GM19328 (cell line): ENCODE measurements at regions not wholly inside any gene's neighbourhood (a gene's known extent, or its start where the extent isn't known, plus 50 kb on each side); places are given as distances from the start of the nearest gene placed in this dataset.
A peak's percentile ranks its signal among the peaks of the same experiment; 100 is the strongest.

Experiments
- ATAC-seq: cut with Tn5 transposase; IDR thresholded peaks from one replicate; pipeline ENCODE4 v1.9.1; 2021; ENCODE audit warnings: mild to moderate bottlenecking, moderate library complexity; ENCODE audit not compliant: unreplicated experiment

DNA sequence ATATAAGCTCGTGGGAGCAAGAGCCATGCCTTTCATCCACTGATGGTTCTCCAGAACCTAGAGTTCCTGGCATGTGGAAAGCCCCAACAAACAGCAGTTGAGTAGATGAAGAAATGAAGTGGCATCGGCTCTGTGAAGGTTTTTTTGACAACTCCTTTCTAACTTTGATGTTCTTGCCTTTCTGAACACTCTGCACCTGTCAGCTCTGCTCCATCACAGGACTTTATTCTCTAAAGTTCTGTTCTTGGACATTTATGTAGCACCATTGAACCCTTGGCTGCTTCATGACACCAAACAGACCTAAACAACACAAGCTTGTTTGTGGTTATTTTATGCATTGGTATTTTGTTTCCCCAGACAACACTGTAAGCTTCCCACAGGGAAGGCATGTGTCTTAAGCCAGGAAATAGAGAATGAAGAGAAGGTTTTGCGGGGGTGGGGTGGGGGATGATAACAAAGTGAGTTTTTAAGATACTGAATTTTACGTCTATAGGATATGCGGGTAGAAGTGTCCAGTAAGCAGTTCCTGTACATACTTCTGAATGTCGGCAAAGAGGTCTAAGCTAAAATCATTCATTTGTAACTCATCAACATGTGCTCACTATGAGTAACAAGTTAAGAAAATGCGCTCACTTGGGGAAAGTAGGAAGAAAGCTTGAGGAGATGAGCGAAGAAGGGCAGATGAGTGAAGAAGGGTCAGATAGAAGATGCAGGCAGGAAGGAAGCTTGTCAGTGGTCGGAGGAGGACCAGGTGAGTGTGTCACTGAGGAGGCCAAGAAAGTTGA, 146.0 kb upstream of the PLEKHG7 start:
- no peak for ATAC-seq

DNA sequence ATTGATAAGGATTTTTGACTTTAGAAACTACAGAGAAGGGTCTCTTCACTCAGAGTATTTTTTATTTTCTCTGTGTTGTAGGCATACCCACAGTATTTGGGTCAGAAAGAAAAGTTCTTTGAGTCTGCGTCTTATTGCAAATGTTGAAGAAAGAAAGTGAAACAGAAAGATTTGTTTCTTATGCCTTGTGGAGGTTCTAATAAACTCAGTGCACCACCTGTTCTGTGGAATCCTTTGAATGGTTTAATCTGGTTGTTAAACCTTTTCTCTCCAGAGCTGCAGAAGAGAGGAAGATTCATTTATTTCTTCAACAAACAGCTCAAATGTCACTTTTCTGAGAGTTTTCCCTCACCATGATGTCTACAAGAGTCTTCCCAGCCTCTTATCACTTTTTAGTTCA, 146.6 kb upstream of the PLEKHG7 start:
- no peak for ATAC-seq

DNA sequence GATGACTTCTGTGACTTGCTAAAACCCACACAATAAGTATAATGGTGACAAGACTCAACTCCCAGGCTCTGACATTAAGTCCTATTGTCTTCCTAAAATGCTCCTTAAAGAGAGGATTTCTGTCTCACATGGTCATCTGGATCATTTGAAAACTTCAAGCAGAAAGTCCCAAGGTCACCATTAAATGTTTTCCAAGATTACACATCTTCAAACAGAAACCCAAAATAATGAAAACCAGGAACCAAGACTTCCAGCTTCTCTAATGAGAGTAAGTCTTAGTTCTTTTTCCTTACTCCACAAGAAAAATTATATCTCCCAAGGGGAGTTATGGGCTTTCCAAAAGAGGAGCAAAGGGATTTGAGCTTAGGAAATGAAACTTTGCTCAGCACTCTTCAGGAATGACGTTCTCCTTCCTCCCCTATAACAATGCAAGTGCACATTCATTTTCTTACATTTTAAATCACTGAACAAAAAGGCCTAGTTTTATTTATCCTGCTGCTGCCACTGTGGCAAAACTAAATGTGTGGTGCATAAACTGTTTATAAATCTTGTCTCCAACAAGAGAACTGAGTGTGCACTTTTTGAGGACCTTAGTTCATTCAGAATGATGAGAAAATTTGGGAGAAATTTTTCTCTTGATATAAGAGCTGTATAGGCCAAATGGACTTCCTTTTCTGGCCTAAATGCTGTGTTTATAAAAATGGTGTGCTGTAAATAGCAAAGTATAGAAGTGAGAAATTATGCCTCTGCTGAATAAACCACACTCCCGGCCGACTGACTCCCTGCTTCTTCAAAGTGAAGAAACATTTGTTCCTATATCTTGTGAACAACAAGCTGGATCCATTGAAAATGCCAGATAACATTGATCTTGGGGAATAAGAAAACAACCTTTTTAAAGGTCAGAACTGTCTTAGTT, 148.4 kb upstream of the PLEKHG7 start:
- ATAC-seq = no peak

DNA sequence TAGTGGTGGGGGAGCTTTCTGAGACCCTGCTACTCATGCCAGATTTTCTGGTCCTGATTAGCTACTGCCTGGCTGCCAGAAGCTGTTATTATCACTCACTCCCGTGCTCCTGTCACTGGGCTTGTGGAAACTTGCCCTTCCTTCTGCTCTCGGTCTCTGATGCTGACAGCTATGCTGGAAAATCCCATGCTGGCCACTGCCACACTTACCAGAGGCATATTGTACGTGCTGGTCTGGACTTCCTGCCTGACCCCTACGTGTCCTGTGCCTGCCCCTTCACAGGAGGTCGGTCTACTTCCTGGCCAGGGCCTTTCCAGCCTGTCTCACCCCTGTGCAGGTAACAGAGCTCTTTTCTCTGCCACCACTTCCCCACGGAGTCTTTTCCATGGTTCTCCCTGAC, 149.4 kb upstream of the PLEKHG7 start:
- ATAC-seq = no peak

DNA sequence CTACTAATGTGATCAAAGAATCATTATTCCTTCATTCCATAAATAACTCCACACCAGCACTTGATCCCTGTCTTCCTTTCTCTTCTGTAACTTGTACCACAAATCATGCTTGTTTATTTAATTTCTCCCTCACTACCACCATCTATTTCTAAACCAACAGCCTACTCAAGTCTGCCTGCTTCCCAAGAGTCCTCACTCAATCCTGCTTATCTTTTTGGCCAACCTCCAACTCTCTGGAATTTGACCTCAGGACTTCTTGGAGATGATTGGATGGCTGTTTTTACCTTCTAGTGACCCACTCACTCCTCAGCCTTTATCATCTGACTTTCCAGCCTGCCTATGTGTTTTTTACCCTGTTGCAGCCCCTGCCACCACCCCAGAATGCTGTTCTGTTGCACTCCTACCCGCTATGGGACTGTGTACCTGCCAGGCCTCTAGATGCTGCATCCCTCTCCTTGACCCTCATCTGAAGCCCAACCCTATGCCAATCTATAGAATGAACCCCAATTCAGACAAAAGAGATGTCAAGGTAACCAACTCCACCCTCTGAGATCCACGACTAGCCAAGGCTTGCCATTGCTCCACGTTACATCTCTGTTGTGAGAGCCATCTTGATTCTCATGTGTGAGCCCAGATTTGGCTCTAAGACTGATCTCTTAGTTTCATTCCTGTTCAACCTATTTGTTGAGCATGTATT, 150.2 kb upstream of the PLEKHG7 start:
- ATAC-seq = no peak

DNA sequence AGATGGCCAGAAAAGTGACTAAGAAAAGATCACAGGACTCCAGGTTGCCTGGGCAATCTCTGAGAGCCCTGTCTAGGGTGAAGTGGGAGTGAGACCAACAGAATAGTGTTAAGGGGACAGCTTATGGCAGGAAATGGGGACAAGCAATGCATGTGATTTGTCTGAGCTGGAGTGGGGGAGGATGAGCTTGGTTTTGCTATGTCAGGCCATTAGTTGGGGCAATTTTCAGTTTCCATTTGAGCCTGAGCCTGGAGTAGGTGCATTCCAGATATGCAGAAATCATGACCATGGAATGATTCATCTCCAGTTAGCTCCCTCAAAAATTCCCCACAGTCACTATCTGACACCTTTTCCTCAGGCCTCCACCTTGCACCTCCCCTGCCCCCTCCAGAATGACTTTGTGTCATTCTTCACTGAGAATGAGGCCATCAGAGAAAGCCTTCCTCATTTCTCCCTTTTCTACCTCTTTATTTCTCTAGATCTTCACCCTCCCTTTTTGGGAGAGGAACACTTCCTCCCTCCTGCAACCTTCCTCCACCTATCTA, 150.9 kb upstream of the PLEKHG7 start:
- peak; percentile 61 for ATAC-seq

DNA sequence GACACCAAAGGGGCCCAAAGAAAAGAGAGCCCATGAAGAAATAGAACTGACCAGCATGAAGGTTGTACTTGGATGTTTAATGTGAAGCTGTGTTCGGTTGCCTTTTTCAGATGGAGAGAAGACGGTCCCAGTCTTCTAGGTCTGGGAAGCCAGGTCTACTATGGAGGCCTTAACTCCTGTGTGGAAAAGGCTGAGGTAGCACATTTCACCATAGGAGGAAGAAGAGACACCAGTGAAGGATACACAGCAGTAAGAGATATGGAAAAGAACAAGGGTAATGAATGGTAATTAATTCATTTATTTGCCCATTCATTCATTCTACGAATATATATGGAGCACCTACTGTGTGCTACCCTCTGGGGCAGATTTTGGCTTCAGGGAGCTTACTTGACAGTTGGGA, 151.6 kb upstream of the PLEKHG7 start:
- no peak for ATAC-seq

DNA sequence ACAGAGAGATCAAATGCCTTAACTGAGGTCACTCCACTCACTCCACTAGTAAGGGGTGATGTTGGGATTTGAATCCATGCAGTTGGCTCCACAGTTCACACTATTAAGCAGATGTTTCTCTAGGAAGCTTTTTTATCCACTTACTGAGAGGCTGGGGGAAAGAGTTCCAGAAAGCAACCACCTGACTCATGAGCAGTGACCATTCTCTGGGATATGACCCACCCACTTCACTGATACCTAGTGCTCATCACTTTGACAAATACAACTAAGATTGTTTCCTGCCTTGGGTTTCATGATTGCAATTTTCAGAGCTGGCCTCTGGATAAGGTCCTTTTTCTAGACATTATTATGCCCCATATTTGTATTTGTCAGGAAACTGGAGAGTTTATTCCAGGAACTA, 152.1 kb upstream of the PLEKHG7 start:
- ATAC-seq = no peak

DNA sequence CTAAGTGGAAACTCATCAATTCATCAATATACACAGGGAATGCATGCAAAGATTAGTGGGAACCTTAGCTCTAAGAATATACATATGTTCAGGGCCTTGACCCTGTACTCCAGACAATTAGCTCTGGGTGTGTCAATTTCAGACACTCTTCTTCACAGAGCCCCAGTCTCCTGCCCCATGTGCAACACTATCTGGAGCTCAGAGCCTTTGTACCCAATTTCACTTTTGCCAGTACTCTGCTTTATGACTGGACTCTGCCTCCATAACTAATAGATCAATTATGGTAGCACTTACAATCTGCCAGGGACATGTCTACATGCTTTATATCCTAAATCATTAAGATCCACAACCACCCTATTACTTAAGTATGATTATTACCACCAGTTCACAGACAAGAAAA, 152.5 kb upstream of the PLEKHG7 start:
- no peak for ATAC-seq

DNA sequence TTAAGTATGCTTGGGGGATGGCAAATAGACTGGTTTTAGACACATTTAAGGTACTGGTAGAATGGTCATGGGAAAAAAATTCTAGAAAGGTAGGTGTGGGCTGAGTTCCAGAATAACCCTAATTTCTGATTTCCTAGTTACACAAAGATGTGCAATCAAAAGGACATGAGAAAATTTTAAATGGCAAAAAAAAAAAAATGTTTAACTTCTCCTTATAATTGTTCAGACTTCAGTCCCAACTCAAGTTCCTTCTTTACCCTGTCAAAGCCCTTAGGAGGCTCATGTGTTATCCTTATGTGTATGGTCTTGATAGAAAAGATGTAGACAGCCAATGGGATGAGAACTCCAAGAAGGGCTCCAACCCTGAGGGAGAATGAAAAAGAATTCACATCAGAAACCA, 153.3 kb upstream of the PLEKHG7 start:
- ATAC-seq = no peak

DNA sequence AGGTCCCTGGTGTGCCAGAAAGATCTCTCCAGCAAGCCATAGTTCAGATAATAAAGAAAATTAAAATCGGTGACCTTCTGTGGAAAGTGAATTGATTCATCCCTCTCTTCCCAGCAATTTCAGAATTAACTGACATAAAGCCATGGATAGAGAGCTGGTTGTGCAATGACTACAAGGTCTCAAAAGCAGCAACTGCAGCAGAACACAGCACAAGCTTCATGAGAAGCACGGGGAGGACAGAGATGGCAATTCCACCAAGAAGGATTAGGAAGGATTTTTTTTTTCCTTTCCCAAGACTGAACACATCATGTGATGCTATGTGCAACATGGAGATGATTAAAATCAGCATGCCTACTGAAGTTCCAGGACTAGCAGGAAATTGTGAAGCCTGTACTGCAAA, 154.9 kb upstream of the PLEKHG7 start:
- ATAC-seq = no peak

DNA sequence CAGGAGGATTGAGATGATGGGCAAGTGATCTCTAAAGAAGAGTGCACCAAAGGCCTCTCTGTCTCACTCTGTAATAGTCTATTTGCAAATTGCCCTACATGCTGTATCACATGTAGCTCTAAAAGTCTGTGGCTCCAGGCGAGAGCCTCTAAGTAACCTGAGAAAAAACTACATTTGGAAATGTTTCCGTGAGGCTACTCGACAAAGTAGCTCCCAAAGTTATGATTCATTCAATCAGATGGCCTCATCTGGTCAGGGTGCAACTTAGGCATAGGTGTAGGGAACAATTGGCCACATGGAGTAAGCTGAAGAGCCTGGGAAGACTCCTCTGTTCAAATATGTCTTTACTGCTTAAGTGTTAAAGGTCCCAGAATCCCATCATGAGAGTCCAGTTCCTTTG, 155.4 kb upstream of the PLEKHG7 start:
- ATAC-seq = no peak

DNA sequence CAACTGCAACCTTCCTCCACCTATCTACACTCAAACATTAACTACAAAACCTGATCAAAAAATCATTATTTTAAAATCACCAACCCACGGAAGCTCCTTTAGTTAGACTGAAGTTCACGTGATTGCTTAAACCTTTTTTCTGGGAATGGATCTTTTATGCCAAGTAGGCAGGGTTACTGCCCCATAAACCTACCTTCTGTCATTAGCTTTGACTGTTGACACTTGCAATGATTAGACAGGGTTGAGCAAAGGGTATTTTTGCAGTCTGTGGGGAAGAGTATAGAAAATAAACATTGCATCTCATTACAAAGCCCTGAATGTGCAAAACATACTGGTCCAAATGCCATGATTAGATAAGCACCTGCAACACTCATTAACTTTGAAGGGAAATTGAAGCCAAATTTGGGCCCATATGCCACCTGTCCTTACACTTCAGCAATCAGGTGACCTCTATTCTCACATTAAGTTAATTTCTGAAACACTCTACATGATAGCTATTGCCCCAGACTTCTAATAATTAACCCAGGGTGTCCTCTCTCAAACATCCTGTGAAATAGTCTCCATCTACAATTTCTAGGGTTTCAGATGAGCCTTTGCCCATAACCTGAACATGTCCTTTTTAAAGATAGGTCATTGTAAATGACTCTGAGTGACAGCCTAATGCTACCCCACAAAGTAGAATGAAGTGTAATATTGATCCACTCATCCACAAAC, 156.0 kb upstream of the PLEKHG7 start:
- ATAC-seq = peak; percentile 41

DNA sequence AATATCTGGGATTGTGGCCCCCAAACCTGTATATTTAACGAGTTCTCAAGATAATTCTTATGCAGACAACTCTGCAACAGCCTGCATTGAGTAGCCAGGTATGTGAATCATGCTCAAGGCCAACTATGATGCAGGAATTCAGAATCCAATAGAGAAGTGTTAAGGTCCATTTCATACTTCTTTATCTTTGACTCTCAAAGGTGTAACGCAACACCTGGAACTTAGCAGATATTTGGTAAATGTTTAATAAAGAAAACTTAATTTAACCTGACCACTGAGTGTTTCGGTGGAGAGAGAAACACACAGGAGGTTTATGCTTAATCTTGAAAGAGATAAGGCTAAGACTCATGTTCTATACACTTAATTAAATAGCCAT, 156.5 kb upstream of the PLEKHG7 start:
- no peak for ATAC-seq

DNA sequence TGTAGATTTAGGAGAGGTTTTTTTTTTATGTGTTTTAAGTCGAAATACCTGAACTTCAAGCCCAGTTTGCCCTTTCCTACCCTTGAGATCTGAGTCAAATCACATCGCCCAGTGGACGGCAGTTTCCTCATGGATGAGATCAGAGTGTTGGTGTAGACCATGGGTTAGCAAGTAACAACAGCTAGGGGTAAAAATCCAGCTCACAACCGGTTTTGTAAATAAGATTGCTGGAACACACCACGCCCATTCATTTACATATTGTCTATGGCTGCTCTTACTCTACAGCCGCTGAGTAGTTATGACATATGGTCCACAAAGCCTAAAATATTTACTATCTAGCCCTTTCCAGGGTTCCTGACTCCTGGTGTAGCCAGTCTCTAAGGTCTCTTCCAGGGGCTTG, 158.5 kb upstream of the PLEKHG7 start:
- ATAC-seq = no peak

DNA sequence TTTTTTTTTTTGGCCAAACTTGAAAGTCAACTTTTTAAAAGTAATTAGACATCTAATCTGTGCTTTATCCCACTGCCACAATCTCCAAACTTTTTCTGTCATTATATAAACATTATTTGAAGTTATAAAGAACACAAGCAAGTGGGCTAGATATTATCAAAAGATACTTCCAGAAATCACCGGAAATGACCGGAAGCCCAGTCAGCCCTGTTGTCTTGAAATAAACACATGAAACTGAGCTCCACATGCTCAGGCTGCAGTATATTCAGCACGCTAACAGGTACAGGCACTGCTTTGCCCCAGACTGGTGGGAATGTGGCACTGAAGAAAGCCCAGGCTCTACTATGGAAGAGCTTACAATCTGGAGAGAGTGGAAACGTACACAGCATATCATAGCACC, 158.9 kb upstream of the PLEKHG7 start:
- ATAC-seq = no peak

DNA sequence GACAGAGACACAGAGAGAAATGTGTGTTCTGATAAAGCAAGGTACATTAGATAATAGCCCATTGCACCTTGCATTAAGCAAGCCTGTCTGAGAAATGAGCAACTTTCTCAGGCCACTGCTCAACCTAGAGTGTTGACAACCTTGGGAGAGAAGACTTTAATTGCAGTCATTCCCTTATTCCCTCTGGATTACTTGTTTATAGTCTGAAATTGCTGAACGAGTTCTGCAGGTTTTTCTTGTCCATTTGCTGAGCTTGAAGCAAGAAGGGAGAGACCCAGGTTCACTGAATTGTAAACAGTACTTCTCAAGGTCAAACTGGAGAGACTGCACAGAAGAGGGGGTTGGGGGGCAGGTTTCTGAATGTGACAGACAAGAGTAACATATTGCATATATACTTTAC, 159.4 kb upstream of the PLEKHG7 start:
- no peak for ATAC-seq

DNA sequence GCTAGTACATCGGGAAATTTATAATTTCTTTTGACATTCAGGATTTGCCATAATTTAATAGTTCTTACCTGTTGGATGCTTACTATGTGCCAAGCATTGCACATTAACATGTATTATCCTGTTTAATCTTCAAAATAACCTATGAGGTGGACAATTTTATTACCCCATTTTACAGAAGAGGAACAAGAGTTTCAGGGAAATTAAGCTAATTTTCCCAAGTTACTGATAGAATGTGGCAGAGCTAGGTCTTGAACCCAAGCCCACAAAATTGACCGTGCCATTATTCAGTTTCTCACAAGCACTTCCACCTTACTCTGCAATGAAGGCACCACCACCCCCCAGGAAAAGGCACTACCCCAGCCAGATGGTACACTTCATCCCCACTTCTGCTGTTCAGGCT, 161.1 kb upstream of the PLEKHG7 start:
- no peak for ATAC-seq

DNA sequence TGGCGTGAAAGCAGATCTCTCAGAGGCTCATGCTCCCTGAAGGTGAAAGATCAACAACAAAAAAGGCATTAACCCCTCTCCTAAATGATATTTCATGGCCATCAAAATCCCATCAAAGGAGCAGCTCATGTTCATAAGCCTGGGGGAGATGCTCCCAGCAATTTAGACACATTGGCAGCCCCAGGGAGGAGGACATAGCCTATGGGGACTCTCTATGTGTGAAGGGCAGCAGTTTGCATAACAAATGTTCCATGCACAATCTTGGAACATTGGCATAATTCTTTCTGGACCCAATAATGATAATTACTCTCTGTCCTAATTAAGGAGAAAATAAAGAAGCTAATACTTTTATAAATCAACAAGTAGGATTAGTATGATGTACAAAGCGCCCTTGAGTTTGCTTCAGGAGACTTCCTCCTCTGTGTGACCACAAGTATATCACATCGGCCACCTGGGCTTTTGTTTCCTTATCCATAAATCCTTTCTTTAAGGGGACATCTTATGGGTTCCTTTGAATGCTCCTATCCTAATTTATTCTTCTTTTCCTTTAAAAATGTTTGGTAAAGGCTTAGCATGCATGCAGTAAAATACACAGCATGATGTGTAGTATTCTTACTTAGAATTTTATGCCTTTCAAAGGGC, 161.9 kb upstream of the PLEKHG7 start:
- ATAC-seq = no peak
